ENCODE measurements at regions not wholly inside any gene's neighbourhood (a gene's known extent, or its start where the extent isn't known, plus 50 kb on each side); places are given as distances from the start of the nearest gene placed in this dataset.

DNA sequence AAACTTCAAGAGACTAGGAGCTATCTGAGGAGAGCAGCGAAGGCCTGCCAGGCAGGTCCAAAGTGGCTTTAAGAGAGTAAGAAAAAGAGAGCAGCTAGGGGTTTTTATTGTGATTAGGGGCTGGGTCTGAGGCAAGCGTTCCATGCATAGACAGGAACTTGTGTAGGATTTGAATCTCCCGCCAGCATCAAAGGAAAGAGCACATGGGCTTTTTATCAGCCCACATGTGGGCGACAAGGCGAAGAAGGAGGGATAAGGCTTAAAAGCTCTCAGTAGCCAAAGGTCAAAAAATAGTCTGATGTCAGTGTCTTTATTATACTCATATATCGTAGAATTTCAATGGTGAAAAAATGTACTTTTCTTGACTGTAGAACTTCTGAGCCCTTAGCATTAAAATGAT is 178.5 kb upstream of the TMEFF2 start:
- DNase-seq (ENCODE audit: low read depth), result no peak

GRCh38 chr2:192369969-192370368 is 175.2 kb upstream of the TMEFF2 start:
- DNase-seq (ENCODE audit: low read depth), result no peak

GRCh38 chr2:192357217-192357616 is 162.5 kb upstream of the TMEFF2 start:
- no peak for DNase-seq (ENCODE audit: low read depth)

GRCh38 chr2:192354512-192355244 is 159.9 kb upstream of the TMEFF2 start:
- no peak for DNase-seq (ENCODE audit: low read depth)

GRCh38 chr2:192347542-192347941 is 152.8 kb upstream of the TMEFF2 start:
- DNase-seq (ENCODE audit: low read depth), result no peak

DNA sequence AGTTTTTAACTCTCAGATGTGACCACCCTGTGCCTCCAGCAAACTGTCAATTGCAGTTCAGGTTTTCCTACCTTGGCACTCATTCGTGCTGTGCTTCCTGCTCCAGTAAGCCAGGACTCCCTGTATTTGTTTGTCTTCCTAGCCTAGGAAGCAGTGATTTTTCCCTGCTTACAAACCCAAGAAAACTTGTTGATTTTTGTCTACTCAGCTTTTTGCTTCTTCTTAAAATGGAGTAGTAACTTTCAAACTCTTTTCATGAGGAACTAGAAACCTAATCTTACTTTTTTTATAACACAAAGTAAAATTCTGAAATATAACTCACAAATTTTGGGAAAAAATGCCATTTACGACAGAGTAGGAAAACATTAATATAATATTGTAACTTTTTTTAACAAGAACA is 150.6 kb upstream of the TMEFF2 start:
- DNase-seq (ENCODE audit: low read depth), result no peak

DNA sequence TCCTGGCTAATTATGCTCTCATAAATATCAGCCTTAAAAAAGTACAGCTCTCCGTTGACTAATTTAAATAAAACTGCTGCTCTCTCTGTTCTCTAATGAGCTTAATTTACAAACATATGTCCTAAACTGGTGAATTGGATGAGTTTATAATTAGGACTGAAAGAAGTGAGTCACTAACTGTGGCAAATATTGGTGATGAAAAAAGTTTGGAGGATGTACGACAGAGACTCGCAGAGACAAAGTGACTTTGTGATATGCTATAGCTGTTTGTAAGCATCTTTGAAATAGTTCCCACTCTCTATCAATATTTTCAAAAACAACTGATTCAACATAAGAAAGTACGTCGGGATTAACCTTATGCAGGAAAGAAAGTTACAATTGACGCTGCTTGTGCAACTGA is 138.9 kb upstream of the TMEFF2 start:
- no peak for DNase-seq (ENCODE audit: low read depth)

GRCh38 chr2:192328297-192328696 is 133.6 kb upstream of the TMEFF2 start:
- DNase-seq (ENCODE audit: low read depth), result no peak

DNA sequence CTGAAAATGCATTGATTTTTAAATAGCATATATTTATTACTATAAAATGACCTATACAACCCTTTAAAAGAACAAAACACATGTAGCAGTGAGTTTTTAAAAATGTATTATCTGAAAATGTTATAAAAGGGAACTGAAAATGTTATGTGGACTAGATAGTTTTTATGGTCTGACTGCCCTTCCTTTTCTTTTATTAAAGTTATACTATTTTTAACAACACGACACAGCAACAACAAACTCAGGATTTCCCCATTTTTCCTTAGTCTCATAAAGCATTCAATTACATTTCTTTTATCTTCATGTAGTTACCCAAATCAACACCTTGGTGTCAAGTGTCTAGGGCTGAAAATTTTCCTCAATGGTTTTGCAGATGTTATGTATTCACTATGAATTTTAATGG is 132.8 kb upstream of the TMEFF2 start:
- no peak for DNase-seq (ENCODE audit: low read depth)

DNA sequence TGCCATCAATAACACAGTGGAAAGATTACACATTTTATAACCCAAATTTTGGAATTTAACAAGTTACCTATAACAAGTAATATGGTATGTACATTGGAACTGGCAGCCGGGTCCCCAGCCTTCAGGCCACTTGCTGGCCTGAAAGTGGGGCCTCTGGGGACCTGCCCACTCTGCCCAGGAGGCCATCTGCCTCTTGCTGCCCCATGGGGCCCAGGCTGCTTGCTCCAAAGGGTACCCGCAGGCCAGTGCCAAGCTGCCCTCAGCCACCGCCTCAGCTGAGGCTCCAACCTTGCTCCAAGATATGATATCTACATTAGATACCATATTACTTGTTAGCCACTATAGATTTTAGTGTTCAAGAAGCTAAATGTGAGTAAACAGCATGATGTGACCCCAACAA is 120.8 kb upstream of the TMEFF2 start:
- no peak for DNase-seq (ENCODE audit: low read depth)

- DNase-seq (ENCODE audit: low read depth), result no peak
Measured at GRCh38 chr2:192314800-192315481, 120.2 kb upstream of the TMEFF2 start.

DNA sequence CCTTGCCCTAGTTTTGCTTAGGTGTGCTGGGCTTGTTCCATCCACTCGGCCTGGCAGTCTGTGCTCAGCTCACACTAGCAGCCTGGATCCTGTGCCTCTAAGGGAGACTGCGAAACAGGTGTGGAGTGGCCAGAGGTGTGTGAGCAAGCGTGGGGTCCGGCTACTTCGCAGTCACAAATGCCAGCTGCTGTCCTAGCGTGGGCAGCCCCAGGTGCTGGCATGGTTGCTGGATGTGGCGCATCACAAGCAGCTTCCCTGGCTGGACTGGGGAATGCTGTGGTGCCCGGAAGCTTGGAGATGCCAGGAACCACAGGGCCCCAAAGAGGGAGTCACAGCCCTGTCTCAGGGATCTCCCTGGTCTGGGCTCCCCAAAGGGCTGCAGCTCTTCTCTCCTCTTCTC is 119.0 kb upstream of the TMEFF2 start:
- DNase-seq (ENCODE audit: low read depth), result no peak

- DNase-seq (ENCODE audit: low read depth), result no peak
Measured at GRCh38 chr2:192311701-192312460, 117.1 kb upstream of the TMEFF2 start.

DNA sequence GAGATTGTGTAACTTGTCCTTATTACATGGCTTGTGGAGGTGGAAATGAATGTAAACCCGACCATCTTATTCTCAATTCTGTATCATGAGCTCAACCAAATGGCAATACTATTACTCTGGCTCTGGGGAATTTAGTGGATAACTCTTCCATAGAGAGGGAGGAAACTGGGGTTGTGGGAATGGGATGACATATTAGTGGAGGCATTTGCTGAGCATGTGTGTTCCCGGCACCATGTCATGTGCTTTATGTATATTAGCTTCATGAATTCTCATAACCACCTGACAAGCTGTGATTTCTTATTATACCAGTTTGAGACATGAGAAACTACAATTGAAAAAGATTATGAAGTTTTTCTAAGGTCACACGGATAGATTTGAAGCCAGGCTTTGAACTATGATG is 112.8 kb upstream of the TMEFF2 start:
- no peak for DNase-seq (ENCODE audit: low read depth)

DNA sequence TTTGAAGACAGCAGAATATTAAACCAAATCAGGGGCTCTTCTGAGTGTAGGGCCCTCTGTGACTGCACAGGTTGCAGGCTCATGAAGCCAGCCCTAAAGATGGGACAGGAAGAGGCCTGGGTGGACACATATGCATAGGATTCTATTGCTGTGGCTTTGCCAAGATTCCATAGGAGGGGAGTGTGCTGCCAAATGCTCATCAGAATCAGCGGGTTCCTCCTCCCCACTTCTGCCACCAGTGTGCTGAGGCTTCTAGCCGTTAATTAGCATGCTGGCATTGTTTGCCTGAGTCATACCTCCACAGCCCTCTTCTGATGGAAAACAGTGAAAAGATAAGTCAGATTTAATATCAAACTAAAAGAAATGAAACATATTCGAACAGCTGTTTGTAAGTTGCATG is 103.9 kb upstream of the TMEFF2 start:
- DNase-seq (ENCODE audit: low read depth), result no peak

GRCh38 chr2:192292478-192292877 is 97.7 kb upstream of the TMEFF2 start:
- no peak for DNase-seq (ENCODE audit: low read depth)

DNA sequence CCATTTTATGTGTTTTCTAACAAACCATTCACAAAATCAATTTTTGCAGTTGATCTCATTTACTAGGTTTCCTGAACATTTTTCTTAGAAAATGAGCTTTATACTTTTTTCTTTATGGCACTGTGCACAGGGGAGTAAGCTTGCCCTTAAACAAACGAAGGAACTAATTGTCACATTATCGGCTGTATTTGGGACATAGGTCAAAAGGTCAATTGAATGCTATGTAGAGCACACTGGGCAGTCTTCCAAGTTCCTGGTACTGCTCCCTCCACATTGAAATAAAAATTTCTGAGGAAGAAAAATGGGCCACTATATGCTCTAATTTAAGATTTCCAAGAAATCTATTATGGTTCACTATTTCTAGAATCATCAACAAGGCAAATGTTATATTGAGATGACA is 93.6 kb upstream of the TMEFF2 start:
- no peak for DNase-seq (ENCODE audit: low read depth)

- DNase-seq (ENCODE audit: low read depth), result no peak
Measured at GRCh38 chr2:192286093-192286701, 91.5 kb upstream of the TMEFF2 start.

GRCh38 chr2:192283450-192283849 is 88.7 kb upstream of the TMEFF2 start:
- no peak for DNase-seq (ENCODE audit: low read depth)

GRCh38 chr2:192278701-192279100 is 84.0 kb upstream of the TMEFF2 start:
- DNase-seq (ENCODE audit: low read depth), result no peak

DNA sequence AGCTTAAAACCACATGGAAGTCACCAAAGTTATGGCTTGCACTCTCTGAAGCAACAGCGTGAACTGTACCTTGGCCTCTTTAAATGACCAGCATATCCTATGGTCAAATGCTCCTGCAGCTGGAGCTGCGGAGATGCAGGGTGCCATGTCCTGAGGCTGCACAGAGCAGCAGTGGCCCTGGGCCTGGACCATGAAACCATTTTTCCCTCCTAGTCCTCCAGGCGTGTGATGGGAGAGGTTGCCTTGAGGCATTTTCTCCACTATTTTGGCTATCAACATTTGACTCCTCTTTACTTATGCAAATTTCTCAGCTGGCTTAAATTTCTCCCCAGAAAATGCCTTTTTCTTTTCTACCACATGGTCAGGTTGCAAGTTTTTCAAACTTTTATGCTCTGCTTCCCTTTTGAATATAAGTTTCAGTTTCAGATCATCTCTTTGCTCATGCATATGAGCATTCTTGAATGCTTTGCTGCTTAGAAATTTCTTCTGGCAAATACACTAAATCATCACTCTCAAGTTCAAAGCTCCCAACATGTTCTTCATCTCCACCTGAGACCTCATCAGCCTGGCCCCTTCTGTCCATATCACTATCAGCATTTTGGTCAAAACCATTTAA is 82.9 kb upstream of the TMEFF2 start:
- DNase-seq (ENCODE audit: low read depth), result no peak

DNA sequence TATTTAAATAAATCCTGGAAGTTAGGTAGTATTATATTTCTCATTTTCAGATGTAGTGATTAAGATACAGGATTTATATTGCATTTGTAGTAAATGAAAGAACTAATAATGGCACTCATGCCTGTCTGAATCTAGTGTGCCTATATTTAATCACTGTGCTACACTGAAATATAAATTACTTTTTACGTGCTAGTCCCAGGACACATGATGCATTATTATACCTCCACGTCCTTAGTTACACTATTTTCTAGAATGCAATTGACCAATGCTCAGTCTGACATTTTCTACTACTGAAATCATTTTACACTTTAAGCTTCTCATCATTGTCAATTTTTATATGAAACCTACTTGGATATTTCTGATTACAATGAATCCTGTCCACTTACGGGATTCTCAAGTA is 80.9 kb upstream of the TMEFF2 start:
- no peak for DNase-seq (ENCODE audit: low read depth)

All from CMK (cell line).